Activated naive CD4-positive, alpha-beta T cell treated with anti-CD3 and anti-CD28 coated beads for 36 hours (primary cell): ENCODE measurements at regions not wholly inside any gene's neighbourhood (a gene's known extent, or its start where the extent isn't known, plus 50 kb on each side); places are given as distances from the start of the nearest gene placed in this dataset.
"Not testable (repeated sequence)": the region's sequence is repeated elsewhere in the genome, so short reads cannot be mapped to it uniquely, and the experiment has no call there.

Experiments
- CTCF ChIA-PET: fragments of 350-600 bp; sonication (Branson Sonifier 250); formaldehyde crosslinking; loops from one replicate; lab custom pipeline; 2021; ENCODE audit warnings: antibody characterized with exemption; lab: Charles Lee
- DNase-seq: peaks from one replicate; pipeline ENCODE4 v3.0.0-alpha.2; 2020
- H3K27ac Mint-ChIP-seq: one replicate; pipeline ENCODE4 v1.8.0; 2021; ENCODE audit warnings: mild to moderate bottlenecking, mixed read lengths
- H3K27me3 Mint-ChIP-seq: one replicate; pipeline ENCODE4 v1.8.0; 2021; ENCODE audit warnings: low read depth, mixed read lengths
- H3K36me3 Mint-ChIP-seq: one replicate; pipeline ENCODE4 v1.8.0; 2021; ENCODE audit warnings: low read depth, mixed read lengths
- H3K4me1 Mint-ChIP-seq: one replicate; pipeline ENCODE4 v1.8.0; 2021; ENCODE audit warnings: low read depth, mixed read lengths
- H3K4me3 Mint-ChIP-seq: one replicate; pipeline ENCODE4 v1.8.0; 2021; ENCODE audit warnings: mild to moderate bottlenecking, moderate library complexity, mixed read lengths
- H3K9me3 Mint-ChIP-seq: one replicate; pipeline ENCODE4 v1.8.0; 2021; ENCODE audit warnings: mixed read lengths
- intact Hi-C: fragments of 100-400 bp; cut with micrococcal nuclease; formaldehyde crosslinking; loops from one replicate; pipeline ENCODE4 v1.15.1; 2023

- H3K27ac Mint-ChIP-seq: no peak overlapping the region
These were observed 97.2 kb upstream of the GLI2 start for GRCh38 chr2:120638450-120638849.

GRCh38 chr2:120641366-120641771 is 94.3 kb upstream of the GLI2 start:
- CTCF ChIA-PET: no interaction called here
- Mint-ChIP-seq H3K27me3 (peaks cover 2% of the 10 kb centered on the region), H3K4me1 (no peaks in the 10 kb centered on the region), H3K27ac (no peak overlapping the region), H3K9me3 (no peaks in the 10 kb centered on the region), H3K4me3 (no peak overlapping the region), H3K36me3 (no peaks in the 10 kb centered on the region)
- intact Hi-C loops: no loop called here
- no peak for DNase-seq

More at GRCh38 chr2:120638450-120638849, 97.2 kb upstream of the GLI2 start:
- H3K27me3 Mint-ChIP-seq: peaks cover 2% of the 10 kb centered on the region
- no peak overlapping the region for H3K4me3 Mint-ChIP-seq
- no peak for DNase-seq
- H3K9me3 Mint-ChIP-seq: no peaks in the 10 kb centered on the region
- intact Hi-C loops: no loop called here
- no peaks in the 10 kb centered on the region for H3K4me1 Mint-ChIP-seq
- CTCF ChIA-PET: no interaction called here
- no peaks in the 10 kb centered on the region for H3K36me3 Mint-ChIP-seq

GRCh38 chr2:120642646-120643045 is 93.0 kb upstream of the GLI2 start:
- intact Hi-C loops: no loop called here
- Mint-ChIP-seq H3K9me3 (no peaks in the 10 kb centered on the region), H3K27me3 (peaks cover 4% of the 10 kb centered on the region), H3K36me3 (no peaks in the 10 kb centered on the region), H3K4me1 (no peaks in the 10 kb centered on the region), H3K4me3 (no peak overlapping the region), H3K27ac (no peak overlapping the region)
- CTCF ChIA-PET: no interaction called here
- no peak for DNase-seq

GRCh38 chr2:120646994-120647393 is 88.7 kb upstream of the GLI2 start:
- H3K27me3 Mint-ChIP-seq: peaks cover 2% of the 10 kb centered on the region
- no peak overlapping the region for H3K27ac Mint-ChIP-seq
- no peaks in the 10 kb centered on the region for H3K4me1 Mint-ChIP-seq
- H3K9me3 Mint-ChIP-seq: peaks cover 19% of the 10 kb centered on the region
- no peaks in the 10 kb centered on the region for H3K36me3 Mint-ChIP-seq
- CTCF ChIA-PET: no interaction called here
- no peak overlapping the region for H3K4me3 Mint-ChIP-seq
- DNase-seq: no peak
- intact Hi-C loops: no loop called here

- intact Hi-C loops: no loop called here
- Mint-ChIP-seq H3K4me3 (no peak overlapping the region), H3K9me3 (peaks cover 19% of the 10 kb centered on the region), H3K4me1 (no peaks in the 10 kb centered on the region), H3K27ac (no peak overlapping the region), H3K36me3 (no peaks in the 10 kb centered on the region), H3K27me3 (peaks cover 3% of the 10 kb centered on the region)
- DNase-seq: no peak
- CTCF ChIA-PET: no interaction called here
These were observed 88.2 kb upstream of the GLI2 start for GRCh38 chr2:120647487-120647886.

- intact Hi-C loops, CTCF ChIA-PET, H3K36me3 Mint-ChIP-seq, H3K4me1 Mint-ChIP-seq, H3K27ac Mint-ChIP-seq, H3K4me3 Mint-ChIP-seq, DNase-seq: not testable (repeated sequence)
- Mint-ChIP-seq H3K9me3 (peaks cover 19% of the 10 kb centered on the region), H3K27me3 (peaks cover 13% of the 10 kb centered on the region)
These were observed 86.3 kb upstream of the GLI2 start for GRCh38 chr2:120649381-120649780.

- H3K27ac Mint-ChIP-seq: no peak overlapping the region
- H3K9me3 Mint-ChIP-seq: peaks cover 19% of the 10 kb centered on the region
- no peak for DNase-seq
- peaks cover 14% of the 10 kb centered on the region for H3K27me3 Mint-ChIP-seq
- H3K4me1 Mint-ChIP-seq: peaks cover under 1% of the 10 kb centered on the region
- intact Hi-C loops: no loop called here
- H3K4me3 Mint-ChIP-seq: no peak overlapping the region
- H3K36me3 Mint-ChIP-seq: peaks cover 3% of the 10 kb centered on the region
- CTCF ChIA-PET: no interaction called here
These were observed 85.5 kb upstream of the GLI2 start for GRCh38 chr2:120650022-120650644.

- Mint-ChIP-seq H3K27ac (no peak overlapping the region), H3K4me3 (no peak overlapping the region), H3K36me3 (peaks cover 3% of the 10 kb centered on the region), H3K4me1 (peaks cover 2% of the 10 kb centered on the region), H3K27me3 (peaks cover 21% of the 10 kb centered on the region), H3K9me3 (peaks cover 19% of the 10 kb centered on the region)
- no peak for DNase-seq
- intact Hi-C loops: no loop called here
- CTCF ChIA-PET: no interaction called here
These were observed 83.8 kb upstream of the GLI2 start for GRCh38 chr2:120651818-120652217.

GRCh38 chr2:120653046-120653445 is 82.6 kb upstream of the GLI2 start:
- Mint-ChIP-seq H3K27me3 (peaks cover 21% of the 10 kb centered on the region), H3K9me3 (peaks cover 19% of the 10 kb centered on the region), H3K36me3 (peaks cover 3% of the 10 kb centered on the region), H3K4me1 (peaks cover 2% of the 10 kb centered on the region), H3K27ac (no peak overlapping the region), H3K4me3 (no peak overlapping the region)
- intact Hi-C loops: no loop called here
- no peak for DNase-seq
- CTCF ChIA-PET: no interaction called here

GRCh38 chr2:120653871-120654270 is 81.8 kb upstream of the GLI2 start:
- no peak for DNase-seq
- H3K4me1 Mint-ChIP-seq: peaks cover 2% of the 10 kb centered on the region
- peaks cover 3% of the 10 kb centered on the region for H3K36me3 Mint-ChIP-seq
- H3K27ac Mint-ChIP-seq: no peak overlapping the region
- CTCF ChIA-PET: no interaction called here
- H3K27me3 Mint-ChIP-seq: peaks cover 23% of the 10 kb centered on the region
- peaks cover 19% of the 10 kb centered on the region for H3K9me3 Mint-ChIP-seq
- no peak overlapping the region for H3K4me3 Mint-ChIP-seq
- intact Hi-C loops: no loop called here

GRCh38 chr2:120654381-120655134 is 81.1 kb upstream of the GLI2 start:
- DNase-seq: no peak
- intact Hi-C loops: no loop called here
- Mint-ChIP-seq H3K36me3 (peaks cover 3% of the 10 kb centered on the region), H3K4me3 (no peak overlapping the region), H3K4me1 (peaks cover 2% of the 10 kb centered on the region), H3K27ac (no peak overlapping the region), H3K27me3 (peaks cover 24% of the 10 kb centered on the region), H3K9me3 (peaks cover 19% of the 10 kb centered on the region)
- CTCF ChIA-PET: no interaction called here

GRCh38 chr2:120656273-120656950 is 79.3 kb upstream of the GLI2 start:
- no peak for DNase-seq
- H3K4me3 Mint-ChIP-seq: no peak overlapping the region
- peaks cover 2% of the 10 kb centered on the region for H3K4me1 Mint-ChIP-seq
- intact Hi-C loops: no loop called here
- peaks cover 3% of the 10 kb centered on the region for H3K36me3 Mint-ChIP-seq
- H3K9me3 Mint-ChIP-seq: peaks cover 4% of the 10 kb centered on the region
- no peak overlapping the region for H3K27ac Mint-ChIP-seq
- CTCF ChIA-PET: no interaction called here
- H3K27me3 Mint-ChIP-seq: peaks cover 24% of the 10 kb centered on the region
